HG03342 (cell line): ENCODE measurements at regions not wholly inside any gene's neighbourhood (a gene's known extent, or its start where the extent isn't known, plus 50 kb on each side); places are given as distances from the start of the nearest gene placed in this dataset.

ENCODE experiments used
- ATAC-seq: cut with Tn5 transposase; IDR thresholded peaks from one replicate; pipeline ENCODE4 v1.9.1; 2021; ENCODE audit warnings: mild to moderate bottlenecking, moderate library complexity; ENCODE audit not compliant: unreplicated experiment

GRCh38 chr4:184942444-184943425 is 75.6 kb upstream of the HELT start:
- ATAC-seq, result no peak

DNA sequence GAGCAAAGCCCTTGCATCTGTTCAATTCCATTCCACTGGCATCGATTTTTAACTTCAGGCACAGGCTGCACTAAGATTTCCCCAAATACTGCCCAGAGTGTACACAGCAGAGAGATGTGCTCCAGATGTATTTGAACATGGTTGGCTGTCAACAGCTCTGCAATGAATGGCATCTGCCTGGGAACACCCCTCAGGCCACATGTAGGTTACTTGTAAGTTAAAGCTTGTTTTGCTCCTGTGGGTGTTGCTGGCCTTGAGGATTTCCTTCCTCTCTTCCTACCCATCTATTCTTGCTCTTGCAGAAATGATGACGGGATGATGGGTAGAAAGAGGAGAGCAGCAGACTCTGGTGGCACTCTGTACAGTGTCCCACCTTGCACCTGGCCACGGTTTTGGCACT is 69.3 kb upstream of the HELT start:
- ATAC-seq, result no peak

- no peak for ATAC-seq
These were observed 68.0 kb upstream of the HELT start for GRCh38 chr4:184950117-184950830.

- ATAC-seq, result no peak
These were observed 67.4 kb upstream of the HELT start for GRCh38 chr4:184950926-184951325.

DNA sequence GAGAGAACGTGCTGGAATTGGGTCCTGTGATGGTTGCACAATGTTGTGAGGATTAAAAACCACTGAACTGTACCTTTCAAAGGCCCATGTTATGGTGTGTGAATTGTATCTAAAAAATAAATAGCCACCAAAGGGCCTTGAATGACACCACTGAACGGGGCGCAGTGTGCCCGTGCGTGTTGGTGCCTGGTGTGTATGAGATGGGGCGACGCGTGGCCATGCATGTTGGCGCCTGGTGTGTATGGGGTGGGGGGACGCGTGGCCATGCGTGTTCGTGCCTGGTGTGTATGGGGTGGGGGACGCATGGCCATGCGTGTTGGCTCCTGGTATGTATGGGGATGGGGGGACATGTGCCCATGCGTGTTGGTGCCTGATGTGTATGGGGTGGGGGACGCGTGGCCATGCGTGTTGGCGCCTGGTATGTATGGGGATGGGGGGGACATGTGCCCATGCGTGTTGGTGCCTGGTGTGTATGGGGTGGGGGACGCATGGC is 66.6 kb upstream of the HELT start:
- no peak for ATAC-seq

- no peak for ATAC-seq
These were observed 65.8 kb upstream of the HELT start for GRCh38 chr4:184952522-184952921.

DNA sequence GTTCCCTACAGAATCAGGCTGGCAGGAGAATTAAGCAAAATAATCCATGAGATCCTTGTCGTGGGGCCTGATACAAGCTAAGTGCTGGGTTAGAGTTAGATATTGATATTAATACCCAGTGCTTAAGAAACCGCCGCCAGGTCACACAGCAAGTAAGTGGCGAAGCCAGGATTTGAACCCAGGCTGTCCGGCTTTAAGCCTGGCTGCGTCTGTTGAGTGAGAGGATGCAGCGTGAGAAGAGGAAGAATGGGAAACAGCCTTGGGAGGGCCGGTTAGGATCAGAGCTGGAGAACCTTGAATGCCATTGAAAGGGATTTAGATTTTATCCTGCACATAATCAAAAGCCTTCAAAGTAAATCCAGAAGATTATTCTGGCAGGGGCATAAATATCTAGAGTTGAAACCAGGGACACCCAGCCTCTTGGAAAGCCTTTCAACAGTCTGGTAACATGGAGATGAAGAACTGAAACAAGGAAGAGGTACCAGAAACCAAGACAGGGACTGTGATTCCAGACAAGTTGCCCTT is 64.8 kb upstream of the HELT start:
- no peak for ATAC-seq

GRCh38 chr4:184953971-184954370 is 64.3 kb upstream of the HELT start:
- no peak for ATAC-seq

GRCh38 chr4:184954482-184954881 is 63.8 kb upstream of the HELT start:
- no peak for ATAC-seq

- ATAC-seq, result no peak
These were observed 63.2 kb upstream of the HELT start for GRCh38 chr4:184955116-184955515.

- peak; percentile 69 for ATAC-seq
These were observed 62.7 kb upstream of the HELT start for GRCh38 chr4:184955636-184956035.

GRCh38 chr4:184957446-184958115 is 60.7 kb upstream of the HELT start:
- ATAC-seq, result no peak

DNA sequence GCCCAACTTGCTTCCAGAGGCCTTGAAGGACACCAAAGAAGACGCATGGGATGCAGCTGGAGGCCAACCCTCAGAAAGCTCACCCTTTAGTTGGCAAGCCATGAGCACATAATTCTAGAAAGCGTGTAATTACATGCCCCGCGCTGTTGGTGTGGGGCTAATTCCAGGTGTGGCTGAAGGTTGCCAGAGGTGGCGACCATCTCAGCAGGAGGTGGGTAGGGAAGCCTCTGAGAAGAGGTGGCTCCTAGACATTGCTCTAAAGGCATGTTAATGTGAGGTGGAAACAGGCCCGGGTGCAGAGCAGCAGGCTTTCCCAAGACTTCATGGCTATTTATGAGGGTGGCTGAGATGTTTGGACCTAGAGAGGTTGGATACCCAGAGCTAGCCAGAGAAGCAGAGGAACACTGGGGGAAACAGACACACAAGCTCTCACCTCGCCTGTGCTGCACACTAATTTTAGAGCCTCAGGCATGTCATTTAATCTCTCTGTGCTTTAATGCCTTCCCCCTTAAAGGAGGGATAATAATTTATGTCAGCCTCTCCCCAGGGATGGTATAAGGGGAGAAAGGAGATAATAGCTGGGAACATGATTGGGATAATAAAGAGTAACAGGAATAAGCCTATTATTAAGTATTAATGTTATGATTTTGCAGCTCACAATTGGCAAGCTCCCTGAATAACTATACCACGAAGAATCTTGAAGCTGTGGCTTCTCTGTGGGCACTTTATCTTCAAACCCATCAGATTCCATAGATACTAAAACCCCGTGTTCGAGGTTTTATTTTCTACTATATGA is 60.0 kb upstream of the HELT start:
- ATAC-seq, result no peak

DNA sequence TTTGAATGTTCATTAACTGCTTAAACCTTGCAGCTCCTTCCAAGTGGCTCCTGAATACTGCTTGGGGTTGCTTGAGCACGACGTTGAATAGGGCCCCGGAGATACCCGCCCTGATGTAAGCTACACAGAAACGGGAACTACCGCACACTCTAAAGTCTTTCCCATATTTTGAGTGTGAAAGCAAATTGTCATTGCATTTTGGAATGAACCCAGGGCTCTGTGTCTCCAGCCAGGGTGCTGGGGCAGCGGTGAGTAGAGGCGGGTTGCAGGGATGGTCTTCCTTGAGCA is 59.4 kb upstream of the HELT start:
- ATAC-seq, result no peak

GRCh38 chr4:184959309-184959708 is 59.0 kb upstream of the HELT start:
- ATAC-seq, result no peak

GRCh38 chr4:184959786-184960185 is 58.5 kb upstream of the HELT start:
- ATAC-seq, result no peak

GRCh38 chr4:184960505-184960971 is 57.8 kb upstream of the HELT start:
- no peak for ATAC-seq

- no peak for ATAC-seq
These were observed 56.6 kb upstream of the HELT start for GRCh38 chr4:184961660-184962059.

DNA sequence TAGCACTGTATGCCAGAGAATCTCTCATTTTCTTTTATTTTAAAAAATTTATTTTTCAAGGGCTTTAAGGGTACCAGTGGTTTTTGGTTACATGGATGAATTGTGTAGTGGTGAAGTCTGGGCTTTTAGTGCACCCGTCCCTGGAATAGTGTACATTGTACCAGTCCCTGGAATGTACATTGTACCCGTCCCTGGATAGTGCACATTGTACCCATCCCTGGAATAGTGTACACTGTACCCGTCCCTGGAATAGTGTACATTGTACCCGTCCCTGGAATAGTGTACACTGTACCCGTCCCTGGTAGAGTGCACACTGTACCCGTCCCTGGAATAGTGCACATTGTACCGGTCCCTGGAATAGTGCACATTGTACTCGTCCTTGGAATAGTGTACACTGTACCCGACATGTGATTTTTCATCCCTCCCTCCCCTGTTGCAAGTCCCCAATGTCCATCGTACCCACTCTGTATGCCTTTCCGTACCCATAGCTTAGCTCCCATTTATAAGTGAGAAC is 56.1 kb upstream of the HELT start:
- no peak for ATAC-seq
